ENCODE measurements at regions not wholly inside any gene's neighbourhood (a gene's known extent, or its start where the extent isn't known, plus 50 kb on each side); places are given as distances from the start of the nearest gene placed in this dataset.
A peak's percentile ranks its signal among the peaks of the same experiment; 100 is the strongest.

DNA sequence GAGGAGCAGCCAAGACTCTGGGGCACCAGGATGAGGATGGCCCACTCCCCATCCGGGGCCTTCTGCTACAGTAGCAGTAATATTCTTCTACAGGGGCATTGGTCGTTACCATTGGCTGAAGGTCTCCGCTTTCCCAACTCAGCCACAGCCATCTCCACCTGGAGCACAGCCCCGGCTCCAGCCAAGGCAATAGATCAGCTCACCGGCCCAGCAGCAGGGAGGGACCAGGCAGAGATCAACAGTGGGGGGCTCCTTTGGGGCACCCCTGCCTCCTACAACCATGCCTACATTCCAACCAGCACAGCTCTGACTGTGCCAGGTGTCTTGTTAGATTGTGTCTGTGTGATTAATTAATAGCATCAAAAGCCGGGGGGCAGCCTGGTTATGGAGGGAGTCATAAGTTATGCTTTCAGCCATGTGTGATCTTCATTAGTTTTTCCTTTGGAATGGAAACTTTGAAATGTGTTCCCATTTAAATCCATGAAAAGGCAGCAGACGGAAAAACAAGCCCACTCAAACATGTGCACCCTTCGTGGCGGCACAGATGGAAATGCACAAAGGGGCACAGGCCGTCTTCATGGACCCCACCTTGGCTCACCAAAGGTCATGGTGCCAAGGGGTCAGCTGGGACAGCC, 68.6 kb upstream of the BZW1 start:
- Mint-ChIP-seq H3K9me3 (no peaks in the 10 kb centered on the region), H3K36me3 (ENCODE audit: insufficient read depth in 2 of 2) (no peaks in the 10 kb centered on the region), H3K27ac (no peak overlapping the region), H3K4me3 (no peak overlapping the region), H3K4me1 (ENCODE audit: low read depth) (no peaks in the 10 kb centered on the region), H3K27me3 (ENCODE audit: low read depth) (peaks cover 12% of the 10 kb centered on the region)
- DNase-seq (no peak), ATAC-seq (replicated peaks in 1 of 2) (no peak)

GRCh38 chr2:200744201-200744602, 67.5 kb upstream of the BZW1 start:
- no peak overlapping the region for H3K27ac Mint-ChIP-seq
- DNase-seq (no peak), ATAC-seq (replicated peaks in 1 of 2) (no peak)
- no peaks in the 10 kb centered on the region for H3K36me3 Mint-ChIP-seq (ENCODE audit: insufficient read depth in 2 of 2)
- H3K4me1 Mint-ChIP-seq (ENCODE audit: low read depth), result no peaks in the 10 kb centered on the region
- H3K9me3 Mint-ChIP-seq, result no peaks in the 10 kb centered on the region
- H3K27me3 Mint-ChIP-seq (ENCODE audit: low read depth), result peaks cover 9% of the 10 kb centered on the region
- H3K4me3 Mint-ChIP-seq, result no peak overlapping the region

GRCh38 chr2:200746301-200746700, 65.4 kb upstream of the BZW1 start:
- Mint-ChIP-seq H3K27me3 (ENCODE audit: low read depth) (no peaks in the 10 kb centered on the region), H3K4me3 (no peak overlapping the region), H3K36me3 (ENCODE audit: insufficient read depth in 2 of 2) (no peaks in the 10 kb centered on the region), H3K27ac (no peak overlapping the region), H3K4me1 (ENCODE audit: low read depth) (peaks cover 5% of the 10 kb centered on the region), H3K9me3 (no peaks in the 10 kb centered on the region)
- no peak for ATAC-seq (replicated peaks in 1 of 2)
- no peak for DNase-seq

GRCh38 chr2:200747668-200748618, 63.8 kb upstream of the BZW1 start:
- ATAC-seq (replicated peaks in 1 of 2), result no peak
- Mint-ChIP-seq H3K4me1 (ENCODE audit: low read depth) (peaks cover 5% of the 10 kb centered on the region), H3K36me3 (ENCODE audit: insufficient read depth in 2 of 2) (no peaks in the 10 kb centered on the region), H3K4me3 (no peak overlapping the region), H3K27me3 (ENCODE audit: low read depth) (peaks cover 10% of the 10 kb centered on the region), H3K9me3 (peaks cover 0 to 1% of the 10 kb centered on the region in 2 donors), H3K27ac (no peak overlapping the region)
- no peak for DNase-seq

DNA sequence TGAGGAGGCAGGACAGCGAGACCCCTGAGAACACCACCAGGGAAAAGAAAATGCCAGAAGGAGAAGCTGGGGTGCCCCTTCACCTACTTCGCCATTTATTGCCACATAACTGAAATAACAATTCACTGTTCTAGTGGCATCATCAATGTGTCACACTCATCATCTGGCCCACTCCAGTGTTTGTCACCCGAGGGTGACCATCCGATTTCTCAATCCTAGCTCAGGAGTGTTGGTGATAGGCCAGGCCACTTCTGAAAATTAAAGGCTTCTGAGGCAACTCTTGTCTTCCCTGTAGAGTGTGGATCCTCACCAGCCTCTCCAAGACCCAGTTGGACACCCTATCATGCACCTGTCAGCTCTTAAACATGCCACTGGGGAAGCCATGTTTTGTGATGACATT, 62.9 kb upstream of the BZW1 start:
- Mint-ChIP-seq H3K27me3 (ENCODE audit: low read depth) (peaks cover 14% of the 10 kb centered on the region), H3K4me3 (no peak overlapping the region), H3K36me3 (ENCODE audit: insufficient read depth in 2 of 2) (no peaks in the 10 kb centered on the region), H3K27ac (no peak overlapping the region), H3K4me1 (ENCODE audit: low read depth) (peaks cover 5% of the 10 kb centered on the region), H3K9me3 (peaks cover 0 to 1% of the 10 kb centered on the region in 2 donors)
- ATAC-seq (replicated peaks in 1 of 2) (no peak), DNase-seq (no peak)

GRCh38 chr2:200749631-200750322, 61.9 kb upstream of the BZW1 start:
- peaks cover 0 to 1% of the 10 kb centered on the region in 2 donors for H3K9me3 Mint-ChIP-seq
- no peak for DNase-seq
- no peaks in the 10 kb centered on the region for H3K36me3 Mint-ChIP-seq (ENCODE audit: insufficient read depth in 2 of 2)
- no peak overlapping the region for H3K4me3 Mint-ChIP-seq
- H3K4me1 Mint-ChIP-seq (ENCODE audit: low read depth), result peaks cover 5% of the 10 kb centered on the region
- peaks cover 24% of the 10 kb centered on the region for H3K27me3 Mint-ChIP-seq (ENCODE audit: low read depth)
- no peak overlapping the region for H3K27ac Mint-ChIP-seq
- ATAC-seq (replicated peaks in 1 of 2), result no peak

- Mint-ChIP-seq H3K27ac (no peak overlapping the region), H3K4me3 (no peak overlapping the region), H3K27me3 (ENCODE audit: low read depth) (peaks cover 24% of the 10 kb centered on the region), H3K4me1 (ENCODE audit: low read depth) (peaks cover 5% of the 10 kb centered on the region), H3K9me3 (peaks cover 0 to 1% of the 10 kb centered on the region in 2 donors), H3K36me3 (ENCODE audit: insufficient read depth in 2 of 2) (no peaks in the 10 kb centered on the region)
- no peak for DNase-seq
- no peak for ATAC-seq (replicated peaks in 1 of 2)
These were observed 61.3 kb upstream of the BZW1 start for GRCh38 chr2:200750323-200750910.

- Mint-ChIP-seq H3K4me1 (ENCODE audit: low read depth) (peaks cover 5% of the 10 kb centered on the region), H3K36me3 (ENCODE audit: insufficient read depth in 2 of 2) (no peaks in the 10 kb centered on the region), H3K4me3 (no peak overlapping the region), H3K27me3 (ENCODE audit: low read depth) (peaks cover 24% of the 10 kb centered on the region), H3K9me3 (peaks cover 0 to 1% of the 10 kb centered on the region in 2 donors), H3K27ac (no peak overlapping the region)
- DNase-seq, result no peak
- no peak for ATAC-seq (replicated peaks in 1 of 2)
These were observed 59.9 kb upstream of the BZW1 start for GRCh38 chr2:200751786-200752185.

- H3K9me3 Mint-ChIP-seq, result peaks cover 0 to 1% of the 10 kb centered on the region in 2 donors
- H3K27ac Mint-ChIP-seq, result no peak overlapping the region
- no peak for ATAC-seq (replicated peaks in 1 of 2)
- peaks cover 27% of the 10 kb centered on the region for H3K27me3 Mint-ChIP-seq (ENCODE audit: low read depth)
- H3K36me3 Mint-ChIP-seq (ENCODE audit: insufficient read depth in 2 of 2), result no peaks in the 10 kb centered on the region
- no peak overlapping the region for H3K4me3 Mint-ChIP-seq
- no peak for DNase-seq
- peaks cover 5% of the 10 kb centered on the region for H3K4me1 Mint-ChIP-seq (ENCODE audit: low read depth)
These were observed 59.4 kb upstream of the BZW1 start for GRCh38 chr2:200752332-200752731.

DNA sequence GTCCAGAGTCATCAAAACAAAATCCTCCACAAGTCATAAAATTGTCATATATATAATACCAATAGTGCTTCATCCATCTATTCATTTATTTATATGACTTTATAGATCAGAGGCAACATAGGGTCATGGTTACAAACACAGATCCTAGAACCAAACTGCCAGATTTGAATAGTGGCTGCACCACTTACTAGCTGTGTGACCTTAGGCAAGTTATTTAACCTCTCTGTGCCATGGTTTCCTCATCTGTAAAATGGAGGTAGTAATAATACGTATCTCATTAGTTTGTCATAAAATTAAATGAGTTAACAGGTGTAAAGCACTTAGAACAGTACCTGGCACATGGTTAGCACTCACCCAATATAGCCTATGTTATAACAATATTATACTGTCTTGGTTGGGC, 58.9 kb upstream of the BZW1 start:
- Mint-ChIP-seq H3K27ac (no peak overlapping the region), H3K4me3 (no peak overlapping the region)
- ATAC-seq (replicated peaks in 1 of 2), result no peak

GRCh38 chr2:200756618-200757321, 54.9 kb upstream of the BZW1 start:
- no peak overlapping the region for H3K27ac Mint-ChIP-seq
- peaks cover 0 to 1% of the 10 kb centered on the region in 2 donors for H3K9me3 Mint-ChIP-seq
- no peak overlapping the region for H3K4me3 Mint-ChIP-seq
- ATAC-seq (replicated peaks in 1 of 2), result peak in 1 of 2 donors; percentile 25
- no peaks in the 10 kb centered on the region for H3K36me3 Mint-ChIP-seq (ENCODE audit: insufficient read depth in 2 of 2)
- H3K4me1 Mint-ChIP-seq (ENCODE audit: low read depth), result no peaks in the 10 kb centered on the region
- H3K27me3 Mint-ChIP-seq (ENCODE audit: low read depth), result peaks cover 27% of the 10 kb centered on the region
- no peak for DNase-seq

More for the DNA sequence above, 58.9 kb upstream of the BZW1 start:
- H3K36me3 Mint-ChIP-seq (ENCODE audit: insufficient read depth in 2 of 2), result no peaks in the 10 kb centered on the region
- DNase-seq, result no peak
- H3K4me1 Mint-ChIP-seq (ENCODE audit: low read depth), result peaks cover 5% of the 10 kb centered on the region
- H3K27me3 Mint-ChIP-seq (ENCODE audit: low read depth), result peaks cover 29% of the 10 kb centered on the region
- peaks cover 0 to 1% of the 10 kb centered on the region in 2 donors for H3K9me3 Mint-ChIP-seq

DNA sequence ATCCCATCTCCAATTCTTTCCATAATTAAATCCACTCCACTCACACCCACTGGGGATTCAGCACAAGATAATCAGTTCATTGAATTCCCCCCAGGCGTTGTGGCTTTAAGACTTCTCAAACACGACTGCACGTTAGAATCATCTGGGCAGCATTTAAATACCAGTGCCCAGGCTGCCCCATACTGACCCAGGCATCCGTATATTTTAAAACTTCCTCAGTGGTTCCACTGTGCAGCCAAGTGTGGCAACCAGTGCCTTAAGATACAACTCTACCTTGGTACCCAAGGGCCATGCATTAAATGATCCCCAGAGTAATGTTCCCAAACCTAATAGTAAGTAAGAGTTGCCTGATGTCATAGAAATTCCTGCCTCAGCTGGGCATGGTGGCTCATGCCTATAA, 54.3 kb upstream of the BZW1 start:
- H3K27me3 Mint-ChIP-seq (ENCODE audit: low read depth), result peaks cover 21% of the 10 kb centered on the region
- no peak overlapping the region for H3K4me3 Mint-ChIP-seq
- no peaks in the 10 kb centered on the region for H3K36me3 Mint-ChIP-seq (ENCODE audit: insufficient read depth in 2 of 2)
- no peak for DNase-seq
- no peaks in the 10 kb centered on the region for H3K9me3 Mint-ChIP-seq
- H3K27ac Mint-ChIP-seq, result no peak overlapping the region
- H3K4me1 Mint-ChIP-seq (ENCODE audit: low read depth), result no peaks in the 10 kb centered on the region
- ATAC-seq (replicated peaks in 1 of 2), result no peak

Measured in activated T-cell treated with anti-CD3 and anti-CD28 coated beads, Interleukin-2, amount 50 U/mL, for 72 hours (primary cell).